ENCODE measurements at regions not wholly inside any gene's neighbourhood (a gene's known extent, or its start where the extent isn't known, plus 50 kb on each side); places are given as distances from the start of the nearest gene placed in this dataset.

- TF ChIP-seq CTCF (IDR thresholded peaks at IDR 0.05; ENCODE audit: poor library complexity) (no peak), EZH2 (IDR thresholded peaks at IDR 0.05; ENCODE audit: borderline replicate concordance) (no peak), EZH2phosphoT487 (IDR thresholded peaks at IDR 0.05; ENCODE audit: low read depth, severe bottlenecking, unreplicated experiment) (no peak)
Measured at GRCh38 chr14:86540636-86541247, 1010.8 kb downstream of the FLRT2 start.

Measured in hepatocyte (in vitro differentiated cells).